ENCODE measurements at regions not wholly inside any gene's neighbourhood (a gene's known extent, or its start where the extent isn't known, plus 50 kb on each side); places are given as distances from the start of the nearest gene placed in this dataset.

- DNase-seq (no peak), ATAC-seq (ENCODE audit: low read depth) (no peak)
- in situ Hi-C loops (cut with MboI; ENCODE audit: low sequenced_read_pairs) (no loop called here), intact Hi-C loops (cut with micrococcal nuclease) (no loop called here), dilution Hi-C loops (cut with HindIII; ENCODE audit: low sequenced_read_pairs, unreplicated experiment) (no loop called here)
- Histone ChIP-seq H3K79me1 (ENCODE audit: low read depth in 1 of 2, low read length in 2 of 2) (no peaks in the 10 kb centered on the region), H3K18ac (ENCODE audit: low read depth, low read length) (no peak overlapping the region), H2BK20ac (ENCODE audit: low read depth, low read length) (no peak overlapping the region), H2AFZ (replicated peaks; ENCODE audit: low read length, poor library complexity) (no peak overlapping the region), H3K14ac (replicated peaks; ENCODE audit: low read depth, low read length) (no peak overlapping the region), H3K36me3 (ENCODE audit: control insufficient read depth, insufficient read depth, low read length) (no peaks in the 10 kb centered on the region), H3K4me3 (ENCODE audit: insufficient read depth, low read depth, low read length) (no peak overlapping the region), H2BK5ac (ENCODE audit: low read depth, low read length, poor library complexity, severe bottlenecking) (no peak overlapping the region), H3K23ac (ENCODE audit: low read depth, low read length) (no peak overlapping the region), H3K4ac (ENCODE audit: low read depth, low read length) (no peak overlapping the region), H3K4me2 (ENCODE audit: low read depth, low read length) (no peak overlapping the region), H3K27me3 (ENCODE audit: control insufficient read depth, insufficient read depth, low read length) (no peaks in the 10 kb centered on the region), H4K20me1 (ENCODE audit: insufficient read depth, low read length) (no peaks in the 10 kb centered on the region), H3K9me1 (ENCODE audit: insufficient read depth, low read length) (no peaks in the 10 kb centered on the region), H4K5ac (ENCODE audit: low read depth, low read length) (no peak overlapping the region), H4K8ac (ENCODE audit: low read depth in 2 of 2, low read length in 2 of 2) (no peak overlapping the region), H3K9me3 (ENCODE audit: control insufficient read depth, insufficient read depth, low read length) (no peaks in the 10 kb centered on the region), H3K27ac (ENCODE audit: insufficient read depth, low read length) (no peak overlapping the region), H3K56ac (ENCODE audit: extremely low read depth, insufficient read depth, low read length) (no peak overlapping the region), H3K9ac (ENCODE audit: low read depth, low read length) (no peak overlapping the region), H4K91ac (ENCODE audit: insufficient read depth, low read depth, low read length) (no peak overlapping the region), H3K4me1 (ENCODE audit: control insufficient read depth, insufficient read depth, low read length) (no peaks in the 10 kb centered on the region), H2AK5ac (ENCODE audit: low read depth, low read length) (no peak overlapping the region), H2AK9ac (replicated peaks; ENCODE audit: low read depth, low read length, poor library complexity) (no peak overlapping the region), H2BK15ac (ENCODE audit: low read depth, low read length) (no peak overlapping the region), H2BK120ac (ENCODE audit: low read depth, low read length) (no peak overlapping the region)
- WGBS, 2 experiments (ENCODE audit: extremely low coverage in 2 of 2, insufficient read length in 1 of 2), result no CpG with 5 or more reads among the region's 3 CpGs
- no TSS peak for BruUV-seq (replicated peaks)
- ChIA-PET CTCF (no interaction called here), POLR2A (ENCODE audit: unreplicated experiment) (no interaction called here)
- TF ChIP-seq BHLHE40 (IDR thresholded peaks at IDR 0.05; ENCODE audit: low read depth, low read length), result no peak
- no peak for TF ChIP-seq USF2 (IDR thresholded peaks at IDR 0.05; ENCODE audit: low read depth, low read length)
- no peak for TF ChIP-seq MXI1 (IDR thresholded peaks at IDR 0.05; ENCODE audit: borderline replicate concordance, low read depth, low read length)
- no peak for TF ChIP-seq RAD21 (IDR thresholded peaks at IDR 0.05; ENCODE audit: low read length)
- TF ChIP-seq MAZ (IDR thresholded peaks at IDR 0.05; ENCODE audit: borderline replicate concordance, low read depth, low read length), result no peak
- TF ChIP-seq RFX5 (IDR thresholded peaks at IDR 0.05; ENCODE audit: low read depth, low read length), result no peak
- TF ChIP-seq CHD1 (IDR thresholded peaks at IDR 0.05; ENCODE audit: low read depth, low read length), result no peak
- no peak for TF ChIP-seq NFE2L2 (IDR thresholded peaks at IDR 0.05; ENCODE audit: low read depth, low read length)
- TF ChIP-seq FOS (IDR thresholded peaks at IDR 0.05; ENCODE audit: low read depth, low read length), result no peak
- no peak for TF ChIP-seq RCOR1 (IDR thresholded peaks at IDR 0.05; ENCODE audit: insufficient replicate concordance, low read length)
- TF ChIP-seq, protein P1, sequence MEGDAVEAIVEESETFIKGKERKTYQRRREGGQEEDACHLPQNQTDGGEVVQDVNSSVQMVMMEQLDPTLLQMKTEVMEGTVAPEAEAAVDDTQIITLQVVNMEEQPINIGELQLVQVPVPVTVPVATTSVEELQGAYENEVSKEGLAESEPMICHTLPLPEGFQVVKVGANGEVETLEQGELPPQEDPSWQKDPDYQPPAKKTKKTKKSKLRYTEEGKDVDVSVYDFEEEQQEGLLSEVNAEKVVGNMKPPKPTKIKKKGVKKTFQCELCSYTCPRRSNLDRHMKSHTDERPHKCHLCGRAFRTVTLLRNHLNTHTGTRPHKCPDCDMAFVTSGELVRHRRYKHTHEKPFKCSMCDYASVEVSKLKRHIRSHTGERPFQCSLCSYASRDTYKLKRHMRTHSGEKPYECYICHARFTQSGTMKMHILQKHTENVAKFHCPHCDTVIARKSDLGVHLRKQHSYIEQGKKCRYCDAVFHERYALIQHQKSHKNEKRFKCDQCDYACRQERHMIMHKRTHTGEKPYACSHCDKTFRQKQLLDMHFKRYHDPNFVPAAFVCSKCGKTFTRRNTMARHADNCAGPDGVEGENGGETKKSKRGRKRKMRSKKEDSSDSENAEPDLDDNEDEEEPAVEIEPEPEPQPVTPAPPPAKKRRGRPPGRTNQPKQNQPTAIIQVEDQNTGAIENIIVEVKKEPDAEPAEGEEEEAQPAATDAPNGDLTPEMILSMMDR (conservative IDR thresholded peaks at IDR 0.05; ENCODE audit: low read depth, low read length), result no peak
- TF ChIP-seq, protein P2, sequence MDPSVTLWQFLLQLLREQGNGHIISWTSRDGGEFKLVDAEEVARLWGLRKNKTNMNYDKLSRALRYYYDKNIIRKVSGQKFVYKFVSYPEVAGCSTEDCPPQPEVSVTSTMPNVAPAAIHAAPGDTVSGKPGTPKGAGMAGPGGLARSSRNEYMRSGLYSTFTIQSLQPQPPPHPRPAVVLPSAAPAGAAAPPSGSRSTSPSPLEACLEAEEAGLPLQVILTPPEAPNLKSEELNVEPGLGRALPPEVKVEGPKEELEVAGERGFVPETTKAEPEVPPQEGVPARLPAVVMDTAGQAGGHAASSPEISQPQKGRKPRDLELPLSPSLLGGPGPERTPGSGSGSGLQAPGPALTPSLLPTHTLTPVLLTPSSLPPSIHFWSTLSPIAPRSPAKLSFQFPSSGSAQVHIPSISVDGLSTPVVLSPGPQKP (IDR thresholded peaks at IDR 0.05; ENCODE audit: borderline replicate concordance, low read depth, low read length), result no peak
Measured at GRCh38 chr2:222082201-222082600, 216.6 kb downstream of the PAX3 start.
